ENCODE measurements at regions not wholly inside any gene's neighbourhood (a gene's known extent, or its start where the extent isn't known, plus 50 kb on each side); places are given as distances from the start of the nearest gene placed in this dataset.

- RAD21 ChIA-PET (ENCODE audit: unreplicated experiment) = no interaction called here
- BruUV-seq (replicated peaks) = no TSS peak
Observed at GRCh38 chr16:50490828-50491227, 57.4 kb upstream of the NKD1 start.

DNA sequence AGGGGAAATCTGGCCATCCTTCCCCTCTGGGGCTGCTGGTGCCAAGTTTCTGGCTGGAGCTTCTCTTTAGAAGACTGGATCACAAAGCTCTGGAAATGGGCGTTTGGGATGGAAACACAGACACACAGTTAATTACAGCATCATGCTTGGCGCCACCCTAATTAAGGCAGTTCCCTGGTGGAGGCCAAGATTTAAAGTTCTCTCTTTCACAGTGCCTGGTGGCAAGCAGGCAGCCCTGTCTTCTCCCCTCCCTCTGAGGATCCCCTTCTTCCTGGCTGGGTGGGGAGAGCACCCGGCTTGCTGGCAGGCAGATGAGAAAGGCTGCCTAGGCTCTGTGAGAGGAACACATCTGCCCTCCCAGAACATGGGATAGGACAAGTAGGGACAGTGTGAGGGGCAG, 59.0 kb upstream of the NKD1 start:
- Histone ChIP-seq H3K36me3 (ENCODE audit: control insufficient read depth in 2 of 2, insufficient read depth in 2 of 2, low read length in 1 of 2) (no peaks in the 10 kb centered on the region), H3K9ac (ENCODE audit: control insufficient read depth, insufficient read depth, low read length) (no peak overlapping the region), H2AFZ (ENCODE audit: control insufficient read depth, low read depth, low read length) (no peak overlapping the region), H4K20me1 (ENCODE audit: control insufficient read depth, insufficient read depth) (no peaks in the 10 kb centered on the region), H3K4me2 (ENCODE audit: control insufficient read depth, insufficient read depth) (no peak overlapping the region), H3K4me1 (ENCODE audit: control insufficient read depth, insufficient read depth, low read length) (no peaks in the 10 kb centered on the region), H3K9me3 (replicated peaks; ENCODE audit: control insufficient read depth, insufficient read depth, low read length) (no peaks in the 10 kb centered on the region; the same call in 2 of the 3 replicates), H3K27me3 (replicated peaks in 1 of 2; ENCODE audit: control insufficient read depth in 2 of 2, insufficient read depth in 2 of 2, low read length in 1 of 2) (no peaks in the 10 kb centered on the region), H3K4me3 (no peak overlapping the region), H3K27ac (ENCODE audit: control insufficient read depth, insufficient read depth) (no peak overlapping the region), H3K79me2 (ENCODE audit: control insufficient read depth, insufficient read depth, low read length) (no peaks in the 10 kb centered on the region)
- ChIA-PET POLR2A (no interaction called here), CTCF (no interaction called here), SMC1A (ENCODE audit: uncharacterized antibody, unreplicated experiment) (no interaction called here), RAD21 (ENCODE audit: unreplicated experiment) (no interaction called here)
- DNase-seq (ENCODE audit: low read depth, low spot score) (no peak), FAIRE-seq (no peak), ATAC-seq (no peak)
- in situ Hi-C loops (cut with MboI) = no loop called here
- intact Hi-C loops (cut with micrococcal nuclease; ENCODE audit: unreplicated experiment) = no loop called here
- BruUV-seq (replicated peaks) = no TSS peak
- TF ChIP-seq, protein P1, sequence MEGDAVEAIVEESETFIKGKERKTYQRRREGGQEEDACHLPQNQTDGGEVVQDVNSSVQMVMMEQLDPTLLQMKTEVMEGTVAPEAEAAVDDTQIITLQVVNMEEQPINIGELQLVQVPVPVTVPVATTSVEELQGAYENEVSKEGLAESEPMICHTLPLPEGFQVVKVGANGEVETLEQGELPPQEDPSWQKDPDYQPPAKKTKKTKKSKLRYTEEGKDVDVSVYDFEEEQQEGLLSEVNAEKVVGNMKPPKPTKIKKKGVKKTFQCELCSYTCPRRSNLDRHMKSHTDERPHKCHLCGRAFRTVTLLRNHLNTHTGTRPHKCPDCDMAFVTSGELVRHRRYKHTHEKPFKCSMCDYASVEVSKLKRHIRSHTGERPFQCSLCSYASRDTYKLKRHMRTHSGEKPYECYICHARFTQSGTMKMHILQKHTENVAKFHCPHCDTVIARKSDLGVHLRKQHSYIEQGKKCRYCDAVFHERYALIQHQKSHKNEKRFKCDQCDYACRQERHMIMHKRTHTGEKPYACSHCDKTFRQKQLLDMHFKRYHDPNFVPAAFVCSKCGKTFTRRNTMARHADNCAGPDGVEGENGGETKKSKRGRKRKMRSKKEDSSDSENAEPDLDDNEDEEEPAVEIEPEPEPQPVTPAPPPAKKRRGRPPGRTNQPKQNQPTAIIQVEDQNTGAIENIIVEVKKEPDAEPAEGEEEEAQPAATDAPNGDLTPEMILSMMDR (IDR thresholded peaks at IDR 0.05 in 2 of 3, conservative IDR thresholded peaks at IDR 0.05 in 1 of 3; ENCODE audit: control insufficient read depth in 2 of 3, extremely low read depth in 1 of 3, insufficient read depth in 1 of 3, low read depth in 3 of 3, low read length in 3 of 3) = no peak
- TF ChIP-seq, protein P2, sequence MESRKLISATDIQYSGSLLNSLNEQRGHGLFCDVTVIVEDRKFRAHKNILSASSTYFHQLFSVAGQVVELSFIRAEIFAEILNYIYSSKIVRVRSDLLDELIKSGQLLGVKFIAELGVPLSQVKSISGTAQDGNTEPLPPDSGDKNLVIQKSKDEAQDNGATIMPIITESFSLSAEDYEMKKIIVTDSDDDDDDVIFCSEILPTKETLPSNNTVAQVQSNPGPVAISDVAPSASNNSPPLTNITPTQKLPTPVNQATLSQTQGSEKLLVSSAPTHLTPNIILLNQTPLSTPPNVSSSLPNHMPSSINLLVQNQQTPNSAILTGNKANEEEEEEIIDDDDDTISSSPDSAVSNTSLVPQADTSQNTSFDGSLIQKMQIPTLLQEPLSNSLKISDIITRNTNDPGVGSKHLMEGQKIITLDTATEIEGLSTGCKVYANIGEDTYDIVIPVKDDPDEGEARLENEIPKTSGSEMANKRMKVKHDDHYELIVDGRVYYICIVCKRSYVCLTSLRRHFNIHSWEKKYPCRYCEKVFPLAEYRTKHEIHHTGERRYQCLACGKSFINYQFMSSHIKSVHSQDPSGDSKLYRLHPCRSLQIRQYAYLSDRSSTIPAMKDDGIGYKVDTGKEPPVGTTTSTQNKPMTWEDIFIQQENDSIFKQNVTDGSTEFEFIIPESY (IDR thresholded peaks at IDR 0.05) = no peak
- TF ChIP-seq SIN3A (IDR thresholded peaks at IDR 0.05; ENCODE audit: low read depth, low read length) (no peak), ETV6 (conservative IDR thresholded peaks at IDR 0.05 in 1 of 2, IDR thresholded peaks at IDR 0.05 in 1 of 2; ENCODE audit: borderline replicate concordance in 1 of 2, low read depth in 1 of 2) (no peak), CHD2 (IDR thresholded peaks at IDR 0.05; ENCODE audit: borderline replicate concordance, low read depth, low read length) (no peak), FOS (IDR thresholded peaks at IDR 0.05; ENCODE audit: borderline replicate concordance, extremely low read depth, insufficient read length) (no peak), RAD51 (IDR thresholded peaks at IDR 0.05) (no peak), RFX5 (IDR thresholded peaks at IDR 0.05; ENCODE audit: low read depth, low read length) (no peak), NBN (IDR thresholded peaks at IDR 0.05) (no peak), ZNF24 (IDR thresholded peaks at IDR 0.05) (no peak), TCF12 (IDR thresholded peaks at IDR 0.05; ENCODE audit: low read depth, low read length) (no peak)
- WGBS (ENCODE audit: insufficient coverage, insufficient replicate concordance, low lambda C conversion rate, missing lambda C conversion rate) = 0% methylated on average over 3 of the region's 3 CpGs

More at GRCh38 chr16:50490828-50491227, 57.4 kb upstream of the NKD1 start:
- intact Hi-C loops (cut with micrococcal nuclease; ENCODE audit: unreplicated experiment) = no loop called here
- Histone ChIP-seq H4K20me1 (ENCODE audit: control insufficient read depth, insufficient read depth) (no peaks in the 10 kb centered on the region), H3K79me2 (ENCODE audit: control insufficient read depth, insufficient read depth, low read length) (no peaks in the 10 kb centered on the region), H3K9me3 (replicated peaks; ENCODE audit: control insufficient read depth, insufficient read depth, low read length) (no peaks in the 10 kb centered on the region), H2AFZ (ENCODE audit: control insufficient read depth, low read depth, low read length) (no peak overlapping the region), H3K36me3 (ENCODE audit: control insufficient read depth in 2 of 2, insufficient read depth in 2 of 2, low read length in 1 of 2) (no peaks in the 10 kb centered on the region), H3K9ac (ENCODE audit: control insufficient read depth, insufficient read depth, low read length) (no peak overlapping the region), H3K4me3 (no peak overlapping the region), H3K4me1 (ENCODE audit: control insufficient read depth, insufficient read depth, low read length) (no peaks in the 10 kb centered on the region), H3K4me2 (ENCODE audit: control insufficient read depth, insufficient read depth) (no peak overlapping the region), H3K27me3 (replicated peaks in 1 of 2; ENCODE audit: control insufficient read depth in 2 of 2, insufficient read depth in 2 of 2, low read length in 1 of 2) (no peaks in the 10 kb centered on the region), H3K27ac (ENCODE audit: control insufficient read depth, insufficient read depth) (no peak overlapping the region)
- no peak for FAIRE-seq
- ATAC-seq = no peak
- no peak for DNase-seq (ENCODE audit: low read depth, low spot score)
- in situ Hi-C loops (cut with MboI) = no loop called here
- ChIA-PET SMC1A (ENCODE audit: uncharacterized antibody, unreplicated experiment) (no interaction called here), CTCF (interaction anchor here (1.0 kb wide), 1 partner anchor 20 kb away, joined by 3 read pairs; no protein-coding TSS in a partner anchor), POLR2A (no interaction called here)
- TF ChIP-seq TCF3 (IDR thresholded peaks at IDR 0.05; ENCODE audit: borderline replicate concordance, insufficient read depth, low read depth, low read length) = no peak
- no peak for TF ChIP-seq RCOR1 (conservative IDR thresholded peaks at IDR 0.05; ENCODE audit: low read depth, low read length)
- no peak for TF ChIP-seq BHLHE40 (IDR thresholded peaks at IDR 0.05; ENCODE audit: borderline replicate concordance in 1 of 2, low read depth in 2 of 2, low read length in 1 of 2)
- no peak for TF ChIP-seq RAD21 (IDR thresholded peaks at IDR 0.05; ENCODE audit: insufficient read depth, low read depth, low read length)
- TF ChIP-seq WRNIP1 (IDR thresholded peaks at IDR 0.05; ENCODE audit: borderline replicate concordance, low read depth, low read length) = no peak
- TF ChIP-seq ZNF274 (IDR thresholded peaks at IDR 0.05; ENCODE audit: insufficient read depth, insufficient read length) = no peak
- TF ChIP-seq CBX3 (IDR thresholded peaks at IDR 0.05; ENCODE audit: borderline replicate concordance, low read depth) = no peak
- WGBS (ENCODE audit: insufficient coverage, insufficient replicate concordance, low lambda C conversion rate, missing lambda C conversion rate) = 42% methylated on average over 2 of the region's 2 CpGs
